Vagina (tissue), 2 donors: ENCODE measurements at regions not wholly inside any gene's neighbourhood (a gene's known extent, or its start where the extent isn't known, plus 50 kb on each side); places are given as distances from the start of the nearest gene placed in this dataset.

Experiments used
- DNase-seq, 2 donors: peaks; one replicate each; pipeline ENCODE4 v3.0.0-alpha.2; 2017; ENCODE audit errors: extremely low spot score in 2 of 2
- H3K27ac ChIP-seq: fragments of 200-600 bp; sonication (generic); one replicate; pipeline ENCODE4 v1.5.1; 2019
- H3K27me3 ChIP-seq: fragments of 200-600 bp; sonication (generic); one replicate; pipeline ENCODE4 v1.5.1; 2019
- H3K36me3 ChIP-seq, 2 donors: fragments of 200-600 bp; sonication (generic); one replicate each; pipeline ENCODE4 v1.5.1; 2017 to 2019
- H3K4me1 ChIP-seq: fragments of 200-600 bp; sonication (generic); one replicate; pipeline ENCODE4 v1.5.1; 2019
- H3K4me3 ChIP-seq, 2 donors: fragments of 200-600 bp; sonication (generic); 1 replicate in 1 of 2; 2 replicates in 1 of 2; pipeline ENCODE4 v1.5.1; 2016 to 2019
- H3K9me3 ChIP-seq: fragments of 200-600 bp; sonication (generic); one replicate; pipeline ENCODE4 v1.5.1; 2019
- POLR2A ChIP-seq, 2 donors: fragments of 450-650 bp; IDR thresholded peaks; one replicate each; pipeline ENCODE4 v1.6.1; 2017; ENCODE audit warnings: antibody characterized with exemption in 2 of 2, mild to moderate bottlenecking in 2 of 2, moderate library complexity in 2 of 2
- POLR2AphosphoS5 ChIP-seq, 2 donors: sonication (generic); formaldehyde crosslinking; IDR thresholded peaks; one replicate each; pipeline ENCODE4 v1.9.0; 2017; ENCODE audit warnings: antibody characterized with exemption in 2 of 2, mild to moderate bottlenecking in 2 of 2, low read depth in 1 of 2; ENCODE audit not compliant: insufficient read depth in 1 of 2
- intact Hi-C: fragments of 100-400 bp; cut with DNase I; formaldehyde crosslinking; loops from one replicate; pipeline ENCODE4 v1.15.1; 2023
- TF ChIP-seq, protein P1 (sequence below), 3 experiments: fragments of 450-650 bp in 2 of 3; fragments of 200-600 bp in 1 of 3; sonication (generic) in 1 of 3; IDR thresholded peaks; one replicate each; pipeline ENCODE4 v1.5.1; 2017 to 2019; ENCODE audit warnings: antibody characterized with exemption in 3 of 3, mild to moderate bottlenecking in 2 of 3, moderate library complexity in 2 of 3

DNA sequence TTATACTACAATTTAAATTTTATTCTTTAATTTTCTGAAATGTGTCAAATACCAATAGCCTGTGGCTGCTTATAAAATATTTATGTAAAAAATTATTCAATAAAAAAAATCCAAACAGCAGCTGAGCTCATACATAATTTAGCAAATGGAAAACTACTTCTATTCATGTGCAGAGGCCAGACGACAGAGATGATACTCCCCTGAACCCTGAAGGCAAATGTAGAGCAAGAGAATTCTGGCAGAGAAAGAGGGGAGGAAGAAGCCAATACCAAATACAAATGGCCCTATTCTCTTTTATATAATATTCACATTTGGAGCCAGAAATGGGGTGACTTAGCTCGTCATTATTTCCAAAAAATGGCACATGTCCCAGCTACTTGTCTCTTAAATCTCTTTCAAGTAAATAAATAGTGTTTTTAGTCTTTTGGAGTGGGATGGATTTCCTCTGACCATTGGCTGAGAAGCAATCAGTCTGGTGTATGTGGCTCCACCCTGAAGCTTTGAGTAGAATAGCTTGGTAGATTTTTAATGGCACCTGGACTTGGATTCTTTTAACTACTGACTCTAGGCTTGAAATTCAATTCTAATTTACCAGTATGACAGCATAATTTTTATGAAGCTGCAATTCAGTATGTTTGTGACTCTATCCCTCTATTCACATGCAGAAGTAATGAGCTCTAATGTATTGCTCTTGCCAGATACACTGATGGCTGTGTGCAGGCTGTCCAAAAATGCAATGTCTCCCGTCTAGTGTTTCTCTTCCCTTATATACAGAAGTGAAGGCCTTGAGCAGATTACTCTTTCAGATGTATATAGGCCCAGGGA, 113.4 kb upstream of the SCAF11 start:
- intact Hi-C loops, result no loop called here
- Histone ChIP-seq H3K27ac (no peak overlapping the region), H3K27me3 (no peaks in the 10 kb centered on the region), H3K4me3 (no peak overlapping the region), H3K36me3 (no peaks in the 10 kb centered on the region), H3K9me3 (no peaks in the 10 kb centered on the region), H3K4me1 (no peaks in the 10 kb centered on the region)
- DNase-seq, result no peak
- TF ChIP-seq POLR2AphosphoS5 (IDR thresholded peaks at IDR 0.05; ENCODE audit: insufficient read depth in 1 of 2, low read depth in 1 of 2) (no peak), POLR2A (IDR thresholded peaks at IDR 0.05) (no peak)
- TF ChIP-seq, protein P1, sequence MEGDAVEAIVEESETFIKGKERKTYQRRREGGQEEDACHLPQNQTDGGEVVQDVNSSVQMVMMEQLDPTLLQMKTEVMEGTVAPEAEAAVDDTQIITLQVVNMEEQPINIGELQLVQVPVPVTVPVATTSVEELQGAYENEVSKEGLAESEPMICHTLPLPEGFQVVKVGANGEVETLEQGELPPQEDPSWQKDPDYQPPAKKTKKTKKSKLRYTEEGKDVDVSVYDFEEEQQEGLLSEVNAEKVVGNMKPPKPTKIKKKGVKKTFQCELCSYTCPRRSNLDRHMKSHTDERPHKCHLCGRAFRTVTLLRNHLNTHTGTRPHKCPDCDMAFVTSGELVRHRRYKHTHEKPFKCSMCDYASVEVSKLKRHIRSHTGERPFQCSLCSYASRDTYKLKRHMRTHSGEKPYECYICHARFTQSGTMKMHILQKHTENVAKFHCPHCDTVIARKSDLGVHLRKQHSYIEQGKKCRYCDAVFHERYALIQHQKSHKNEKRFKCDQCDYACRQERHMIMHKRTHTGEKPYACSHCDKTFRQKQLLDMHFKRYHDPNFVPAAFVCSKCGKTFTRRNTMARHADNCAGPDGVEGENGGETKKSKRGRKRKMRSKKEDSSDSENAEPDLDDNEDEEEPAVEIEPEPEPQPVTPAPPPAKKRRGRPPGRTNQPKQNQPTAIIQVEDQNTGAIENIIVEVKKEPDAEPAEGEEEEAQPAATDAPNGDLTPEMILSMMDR (IDR thresholded peaks at IDR 0.05), result no peak

DNA sequence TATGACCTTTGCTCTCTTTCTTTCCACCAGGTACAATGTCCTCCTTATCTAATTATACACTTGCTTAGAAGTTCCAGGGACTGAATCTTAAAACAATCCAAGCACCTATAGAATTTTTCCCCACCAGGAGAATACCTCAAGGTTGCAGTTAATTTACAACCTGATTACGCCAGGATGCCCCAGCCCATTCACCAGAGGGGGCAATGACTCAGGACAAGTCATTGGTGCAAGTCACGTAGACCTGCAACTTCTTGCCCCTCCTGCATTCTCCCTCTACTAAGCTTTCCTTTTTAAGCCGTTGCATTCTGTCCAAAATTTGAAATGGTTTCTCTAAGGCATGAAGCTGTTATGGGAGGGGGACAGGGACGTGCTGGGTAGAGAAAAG, 111.1 kb upstream of the SCAF11 start:
- intact Hi-C loops, result no loop called here

DNA sequence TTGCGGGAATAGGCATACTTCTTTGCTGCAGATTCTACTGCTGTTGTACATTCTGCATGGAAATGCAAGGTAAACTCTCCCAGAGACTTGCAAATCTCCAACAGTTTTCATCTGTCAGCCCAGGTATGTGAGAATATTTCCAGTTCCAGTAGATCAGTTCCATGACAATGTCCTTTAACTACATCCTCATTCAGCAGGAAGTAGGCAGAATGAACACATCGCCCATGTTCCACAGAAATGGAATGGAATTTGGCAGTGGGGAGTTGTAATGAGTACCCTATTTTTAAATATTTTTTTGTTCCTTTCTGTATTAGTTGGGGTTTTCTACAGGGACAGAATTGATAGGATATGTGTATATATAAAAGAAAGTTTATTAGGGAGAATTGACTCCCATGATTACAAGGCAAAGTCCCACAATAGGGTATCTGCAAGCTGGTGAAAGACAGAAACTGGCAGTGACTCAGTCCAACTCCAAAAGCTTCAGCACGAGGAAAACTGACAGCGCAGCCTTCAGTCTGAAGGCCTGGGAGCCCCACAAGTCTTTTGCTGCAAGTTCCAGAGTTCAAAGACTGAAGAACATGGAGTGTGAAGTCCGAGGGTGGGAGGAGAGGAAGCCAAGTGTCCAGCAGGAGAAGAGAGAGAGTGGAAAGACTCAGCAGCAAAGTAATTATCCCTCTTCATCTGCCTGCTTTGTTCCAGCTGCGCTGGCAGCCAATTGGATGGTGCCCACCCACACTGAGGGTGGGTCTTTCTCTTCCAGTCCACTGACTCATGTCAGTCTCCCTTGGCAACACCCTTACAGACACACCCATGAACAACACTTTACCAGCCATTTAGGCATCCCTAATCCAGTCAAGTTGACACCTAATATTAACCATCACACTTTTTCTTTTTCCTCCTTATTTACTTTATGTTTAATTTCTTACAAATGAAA, 110.4 kb upstream of the SCAF11 start:
- Histone ChIP-seq H3K9me3 (no peaks in the 10 kb centered on the region), H3K4me1 (no peaks in the 10 kb centered on the region), H3K27ac (no peak overlapping the region), H3K27me3 (no peaks in the 10 kb centered on the region), H3K4me3 (no peak overlapping the region), H3K36me3 (no peaks in the 10 kb centered on the region)
- TF ChIP-seq POLR2A (IDR thresholded peaks at IDR 0.05), result no peak
- TF ChIP-seq, protein P1 (IDR thresholded peaks at IDR 0.05), result no peak
- TF ChIP-seq POLR2AphosphoS5 (IDR thresholded peaks at IDR 0.05; ENCODE audit: insufficient read depth in 1 of 2, low read depth in 1 of 2), result no peak
- intact Hi-C loops, result no loop called here
- no peak for DNase-seq

More for the DNA sequence above, 111.1 kb upstream of the SCAF11 start:
- Histone ChIP-seq H3K27me3 (no peaks in the 10 kb centered on the region), H3K9me3 (no peaks in the 10 kb centered on the region), H3K36me3 (no peaks in the 10 kb centered on the region), H3K4me3 (no peak overlapping the region), H3K4me1 (no peaks in the 10 kb centered on the region), H3K27ac (no peak overlapping the region)
- no peak for TF ChIP-seq POLR2AphosphoS5 (IDR thresholded peaks at IDR 0.05; ENCODE audit: insufficient read depth in 1 of 2, low read depth in 1 of 2)
- TF ChIP-seq, protein P1 (IDR thresholded peaks at IDR 0.05), result no peak
- TF ChIP-seq POLR2A (IDR thresholded peaks at IDR 0.05), result no peak
- DNase-seq, result no peak

DNA sequence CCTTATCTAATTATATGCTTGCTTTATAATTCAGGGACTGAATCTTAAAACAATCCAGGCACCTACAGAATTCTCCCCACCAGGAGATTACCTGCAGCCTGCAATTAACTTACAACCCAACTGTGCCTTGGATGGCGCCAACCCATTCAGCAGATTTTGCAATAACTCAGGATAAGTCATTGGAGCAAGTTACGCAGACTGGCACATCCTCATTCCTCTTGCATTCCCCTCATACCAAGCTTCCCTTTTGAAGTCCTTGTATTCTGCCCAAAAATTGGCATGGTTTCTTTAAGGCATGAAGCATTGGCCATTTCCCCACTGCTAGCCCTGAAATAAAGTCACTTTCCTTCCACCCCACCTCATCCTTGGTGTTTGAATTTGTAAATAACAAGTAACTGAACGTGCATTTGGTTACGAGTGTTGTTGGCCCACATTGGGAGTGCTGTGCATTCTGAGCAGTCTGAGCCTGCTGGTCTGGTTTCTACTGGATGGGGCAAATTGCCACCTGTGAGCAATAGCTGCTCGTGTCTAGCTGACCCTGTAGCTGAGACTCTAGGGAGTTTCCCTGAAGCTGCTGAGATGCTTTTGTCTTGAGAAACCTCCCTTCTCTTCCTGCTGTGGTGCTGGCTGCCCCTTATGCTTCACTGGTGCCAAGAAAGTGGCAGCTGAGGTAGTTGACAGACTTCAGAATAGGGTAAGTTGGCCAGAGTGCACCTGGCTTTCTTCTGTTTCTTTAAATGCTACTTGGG, 99.2 kb upstream of the SCAF11 start:
- Histone ChIP-seq H3K9me3 (no peaks in the 10 kb centered on the region), H3K4me1 (no peaks in the 10 kb centered on the region), H3K27ac (no peak overlapping the region), H3K27me3 (no peaks in the 10 kb centered on the region), H3K36me3 (no peaks in the 10 kb centered on the region), H3K4me3 (no peak overlapping the region)
- TF ChIP-seq POLR2A (IDR thresholded peaks at IDR 0.05) (no peak), POLR2AphosphoS5 (IDR thresholded peaks at IDR 0.05; ENCODE audit: insufficient read depth in 1 of 2, low read depth in 1 of 2) (no peak)
- TF ChIP-seq, protein P1 (IDR thresholded peaks at IDR 0.05), result no peak
- DNase-seq, result no peak
- intact Hi-C loops, result no loop called here
